ENCODE measurements at regions not wholly inside any gene's neighbourhood (a gene's known extent, or its start where the extent isn't known, plus 50 kb on each side); places are given as distances from the start of the nearest gene placed in this dataset.

DNA sequence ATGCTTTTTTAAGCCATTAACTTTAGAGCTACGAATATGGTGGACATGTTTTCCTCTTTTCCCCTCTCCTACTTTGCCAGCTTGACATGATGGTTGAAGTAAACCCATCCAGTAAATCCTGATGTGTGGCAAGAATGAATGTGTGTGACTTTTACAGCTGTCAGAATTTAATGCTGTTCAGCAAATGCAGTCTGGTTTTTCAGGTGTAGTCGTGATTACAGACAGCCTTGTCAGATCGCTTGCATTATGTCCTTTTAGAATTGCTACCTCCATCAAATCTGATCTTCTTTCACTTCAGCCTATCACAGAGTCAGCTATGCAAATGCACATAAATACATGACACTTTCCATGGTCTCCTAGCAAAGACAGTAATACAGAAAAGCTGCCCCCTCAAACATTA, 278.5 kb downstream of the FBXO15 start:
- no peak for TF ChIP-seq CTCF (IDR thresholded peaks at IDR 0.05)
- no peak for TF ChIP-seq POLR2AphosphoS5 (IDR thresholded peaks at IDR 0.05; ENCODE audit: insufficient read depth in 1 of 2, low read depth in 1 of 2)
- TF ChIP-seq POLR2A (IDR thresholded peaks at IDR 0.05): no peak

Measured in vagina (tissue), 2 donors.